Cardiac muscle cell (in vitro differentiated cells and primary cell): ENCODE measurements at regions not wholly inside any gene's neighbourhood (a gene's known extent, or its start where the extent isn't known, plus 50 kb on each side); places are given as distances from the start of the nearest gene placed in this dataset.
A peak's percentile ranks its signal among the peaks of the same experiment; 100 is the strongest.

Source experiments
- DNase-seq, 2 donors: peaks; one replicate each; pipeline versions ENCODE4 v3.0.0 to v3.0.0-alpha.2; 2010 to 2017; ENCODE audit warnings: low read depth in 1 of 2, low spot score in 1 of 2
- H3K27ac ChIP-seq: fragments of 200-600 bp; sonication (generic); 2 replicates; pipeline ENCODE4 v1.5.1; 2016
- H3K27me3 ChIP-seq: fragments of 200-600 bp; sonication (generic); 2 replicates; pipeline ENCODE4 v1.6.0; 2016; ENCODE audit warnings: control low read depth
- H3K36me3 ChIP-seq: fragments of 200-600 bp; sonication (generic); 2 replicates; pipeline ENCODE4 v1.5.1; 2016; ENCODE audit warnings: control low read depth
- H3K4me1 ChIP-seq: fragments of 200-600 bp; sonication (generic); 2 replicates; pipeline ENCODE4 v1.8.1; 2017; ENCODE audit warnings: low read depth, mild to moderate bottlenecking, mixed run types
- H3K4me3 ChIP-seq: fragments of 200-600 bp; sonication (generic); 2 replicates; pipeline ENCODE4 v1.5.1; 2016; ENCODE audit warnings: mild to moderate bottlenecking
- H3K9me3 ChIP-seq: fragments of 200-600 bp; sonication (generic); 2 replicates; pipeline ENCODE4 v1.5.1; 2017; ENCODE audit warnings: low read depth, mild to moderate bottlenecking, control low read depth
- CTCF ChIP-seq: IDR thresholded peaks from 2 replicates; pipeline ENCODE4 v1.5.1; 2012; ENCODE audit warnings: low read depth, mild to moderate bottlenecking, low read length

GRCh38 chr12:111251058-111251730, 117.7 kb downstream of the PHETA1 start:
- Histone ChIP-seq H3K36me3 (no peaks in the 10 kb centered on the region), H3K27ac (no peak overlapping the region), H3K27me3 (no peaks in the 10 kb centered on the region), H3K4me3 (no peak overlapping the region), H3K9me3 (no peaks in the 10 kb centered on the region), H3K4me1 (peaks cover 8% of the 10 kb centered on the region)
- DNase-seq, result no peak
- TF ChIP-seq CTCF, result no peak

- no peaks in the 10 kb centered on the region for H3K36me3 ChIP-seq
- no peak overlapping the region for H3K4me3 ChIP-seq
- no peak for TF ChIP-seq CTCF
- no peak for DNase-seq
- no peaks in the 10 kb centered on the region for H3K27me3 ChIP-seq
- no peaks in the 10 kb centered on the region for H3K9me3 ChIP-seq
- H3K4me1 ChIP-seq, result peaks cover 8% of the 10 kb centered on the region
- no peak overlapping the region for H3K27ac ChIP-seq
Observed at GRCh38 chr12:111250251-111250881, 118.5 kb downstream of the PHETA1 start.

GRCh38 chr12:111249757-111250156, 119.1 kb downstream of the PHETA1 start:
- no peak overlapping the region for H3K27ac ChIP-seq
- H3K36me3 ChIP-seq, result no peaks in the 10 kb centered on the region
- no peaks in the 10 kb centered on the region for H3K27me3 ChIP-seq
- H3K4me3 ChIP-seq, result no peak overlapping the region
- H3K4me1 ChIP-seq, result peaks cover 8% of the 10 kb centered on the region
- DNase-seq, result no peak
- TF ChIP-seq CTCF, result no peak
- H3K9me3 ChIP-seq, result no peaks in the 10 kb centered on the region

- H3K27me3 ChIP-seq, result no peaks in the 10 kb centered on the region
- peaks cover 8% of the 10 kb centered on the region for H3K4me1 ChIP-seq
- no peak overlapping the region for H3K4me3 ChIP-seq
- TF ChIP-seq CTCF, result no peak
- H3K27ac ChIP-seq, result no peak overlapping the region
- H3K36me3 ChIP-seq, result no peaks in the 10 kb centered on the region
- H3K9me3 ChIP-seq, result no peaks in the 10 kb centered on the region
- DNase-seq, result peak in 1 of 2 donors; percentile 21
Observed at GRCh38 chr12:111249018-111249370, 119.9 kb downstream of the PHETA1 start.

GRCh38 chr12:111248236-111249017, 120.5 kb downstream of the PHETA1 start:
- H3K27me3 ChIP-seq, result no peaks in the 10 kb centered on the region
- H3K4me3 ChIP-seq, result no peak overlapping the region
- TF ChIP-seq CTCF, result no peak
- peaks cover 8% of the 10 kb centered on the region for H3K4me1 ChIP-seq
- no peak overlapping the region for H3K27ac ChIP-seq
- peak; percentile 28 to 45 for DNase-seq
- H3K9me3 ChIP-seq, result no peaks in the 10 kb centered on the region
- no peaks in the 10 kb centered on the region for H3K36me3 ChIP-seq
